K562 (cell line): ENCODE measurements at regions not wholly inside any gene's neighbourhood (a gene's known extent, or its start where the extent isn't known, plus 50 kb on each side); places are given as distances from the start of the nearest gene placed in this dataset.

Experiments
- ATAC-seq: fragments of 200-7000 bp; cut with Tn5 transposase; 3 replicates; pipeline ENCODE4 v1.9.1; 2020; ENCODE audit warnings: moderate library complexity
- BruUV-seq: library from RNA; stranded (reverse); fragments of 400-500 nt; replicated peaks from 2 replicates; lab custom pipeline; 2021; lab: Mats Ljungman, UMichigan
- CTCF ChIA-PET: fragments of 300-600 bp; formaldehyde crosslinking; extraction: SDS; loops from one replicate; lab custom pipeline; 2021; ENCODE audit warnings: low intra/inter-chr PET ratio; lab: Yijun Ruan, JAX
- POLR2A ChIA-PET: fragments of 300-600, 350-650 bp; sonication (Branson Sonifier 250); formaldehyde crosslinking; extraction: SDS; loops from one replicate; lab custom pipeline; 2021; ENCODE audit warnings: antibody characterized with exemption, inconsistent platforms; lab: Yijun Ruan, JAX
- DNase-seq, 4 experiments: peaks; one replicate each; pipeline versions ENCODE4 v3.0.0 to v3.0.0-alpha.2; 2011 to 2018; ENCODE audit warnings: low spot score in 3 of 4, mixed read lengths in 3 of 4; ENCODE audit errors: extremely low read depth in 1 of 4
- FAIRE-seq: peaks from 2 replicates; lab custom pipeline; 2011; peaks lifted over from hg19 to GRCh38; lab: Jason Lieb, UNC
- H2AFZ ChIP-seq: 2 replicates; pipeline ENCODE4 v1.6.0; 2011; ENCODE audit warnings: low read depth, low read length, control low read depth, inconsistent platforms
- H3K27ac ChIP-seq: fragments of 200-600 bp; 3 replicates; pipeline ENCODE4 v1.8.0; 2011; ENCODE audit warnings: low read depth, mild to moderate bottlenecking, control low read depth, inconsistent platforms, low read length, moderate library complexity, mixed read lengths; ENCODE audit errors: extremely low read depth
- H3K27me3 ChIP-seq, 2 experiments: fragments of 300-600 bp in 1 of 2; 2 replicates in 1 of 2; 3 replicates in 1 of 2; pipeline versions ENCODE4 v1.6.0 to v1.8.0; 2011; ENCODE audit warnings: inconsistent platforms in 2 of 2, low read length in 2 of 2, mild to moderate bottlenecking in 1 of 2, mixed read lengths in 1 of 2, moderate library complexity in 1 of 2; ENCODE audit not compliant: control insufficient read depth in 2 of 2, insufficient read depth in 2 of 2
- H3K36me3 ChIP-seq: fragments of 300-600 bp; 3 replicates; pipeline ENCODE4 v1.8.0; 2011; ENCODE audit warnings: mild to moderate bottlenecking, low read length, inconsistent platforms; ENCODE audit not compliant: control insufficient read depth, insufficient read depth
- H3K4me1 ChIP-seq, 2 experiments: fragments of 200-600 bp in 1 of 2; replicated peaks in 1 of 2; 2 replicates in 1 of 2; 3 replicates in 1 of 2; pipeline versions ENCODE4 v1.5.1 to v1.8.0; 2011; ENCODE audit warnings: inconsistent platforms in 2 of 2, low read length in 2 of 2, mild to moderate bottlenecking in 1 of 2, mixed read lengths in 1 of 2, moderate library complexity in 1 of 2; ENCODE audit not compliant: control insufficient read depth in 2 of 2, insufficient read depth in 2 of 2
- H3K4me2 ChIP-seq: 2 replicates; pipeline ENCODE4 v1.6.1; 2011; ENCODE audit warnings: low read length, control low read depth, inconsistent platforms, mixed read lengths; ENCODE audit not compliant: insufficient read depth
- H3K4me3 ChIP-seq: fragments of 200-600 bp; sonication (generic), shearing (Covaris generic); 2 replicates; pipeline ENCODE4 v1.5.1; 2016; ENCODE audit warnings: control low read depth, inconsistent platforms
- H3K79me2 ChIP-seq: fragments of 200-600 bp; 3 replicates; pipeline ENCODE4 v1.8.0; 2011; ENCODE audit warnings: low read length, inconsistent platforms; ENCODE audit not compliant: control insufficient read depth, insufficient read depth
- H3K9ac ChIP-seq, 2 experiments: 2 replicates each; pipeline versions ENCODE4 v1.6.0 to v1.6.1; 2011; ENCODE audit warnings: low read depth in 2 of 2, low read length in 2 of 2, control low read depth in 1 of 2, inconsistent platforms in 1 of 2, mild to moderate bottlenecking in 1 of 2, mixed read lengths in 1 of 2; ENCODE audit not compliant: insufficient read depth in 1 of 2
- H3K9me1 ChIP-seq: one replicate; pipeline ENCODE4 v1.6.0; 2011; ENCODE audit warnings: inconsistent platforms, mild to moderate bottlenecking, low read length, moderate library complexity; ENCODE audit not compliant: control insufficient read depth, insufficient read depth
- H3K9me3 ChIP-seq: replicated peaks from 2 replicates; pipeline ENCODE4 v1.5.1; 2011; ENCODE audit warnings: low read depth, low read length, inconsistent platforms; ENCODE audit not compliant: control insufficient read depth, insufficient read depth
- H4K20me1 ChIP-seq: replicated peaks from 2 replicates; pipeline ENCODE4 v1.6.1; 2011; ENCODE audit warnings: low read length, inconsistent platforms, mixed read lengths; ENCODE audit not compliant: control insufficient read depth, insufficient read depth
- ATF6 ChIP-seq: sonication (generic); formaldehyde crosslinking; IDR thresholded peaks from 2 replicates; pipeline ENCODE4 v1.4.0; 2020; ENCODE audit warnings: mild to moderate bottlenecking, missing genetic modification reagents
- CEBPB ChIP-seq: fragments of 450-650 bp; IDR thresholded peaks from 2 replicates; pipeline ENCODE4 v1.6.1; 2016; ENCODE audit warnings: missing genetic modification characterization, missing compliant biosample characterization
- DEAF1 ChIP-seq: fragments of 450-650 bp; formaldehyde crosslinking; IDR thresholded peaks from 2 replicates; pipeline ENCODE4 v1.4.0; 2020; ENCODE audit warnings: mild to moderate bottlenecking, moderate library complexity
- MAX ChIP-seq: sonication (generic); formaldehyde crosslinking; IDR thresholded peaks from 2 replicates; pipeline ENCODE4 v1.9.0; 2022; ENCODE audit warnings: mild to moderate bottlenecking, missing genetic modification reagents
- NKRF ChIP-seq: fragments of 450-650 bp; IDR thresholded peaks from 2 replicates; pipeline ENCODE4 v1.6.1; 2016; ENCODE audit warnings: borderline replicate concordance
- PHB2 ChIP-seq: fragments of 450-650 bp; IDR thresholded peaks from 2 replicates; pipeline ENCODE4 v1.6.1; 2017; ENCODE audit warnings: low read depth
- SP1 ChIP-seq: sonication (generic); formaldehyde crosslinking; IDR thresholded peaks from 2 replicates; pipeline ENCODE4 v1.8.1; 2022; ENCODE audit warnings: mild to moderate bottlenecking, missing genetic modification reagents
- TFAM ChIP-seq: fragments of 250-450 bp; sonication (Bioruptor Pico); conservative IDR thresholded peaks from 2 replicates; pipeline ENCODE4 v1.5.0; 2021; ENCODE audit warnings: mild to moderate bottlenecking, moderate library complexity
- ZSCAN29 ChIP-seq: fragments of 450-650 bp; IDR thresholded peaks from 2 replicates; pipeline ENCODE4 v1.6.1; 2017
- WGBS: fragments of 100-300 bp; shearing (Covaris generic); methylation state at CpG from one replicate; pipeline ENCODE4 v1.1.6; 2016; ENCODE audit warnings: low coverage, mixed read lengths; ENCODE audit not compliant: insufficient coverage; ENCODE audit errors: missing lambda C conversion rate; 5-methylcytosine and 5-hydroxymethylcytosine counted together
- in situ Hi-C: fragments of 300-500 bp; cut with MboI; formaldehyde crosslinking; loops from 4 replicates; pipeline ENCODE4 v1.15.0; 2018; ENCODE audit warnings: inconsistent platforms, mixed read lengths
- intact Hi-C: fragments of 100-400 bp; cut with micrococcal nuclease; formaldehyde crosslinking; loops from 2 replicates; pipeline ENCODE4 v1.14.2; 2022

GRCh38 chr1:80919426-80919825 is 881.3 kb upstream of the ADGRL2 start:
- ChIA-PET POLR2A (no interaction called here), CTCF (no interaction called here)
- ATAC-seq: no peak
- Histone ChIP-seq H3K4me2 (no peak overlapping the region), H3K9ac (no peak overlapping the region), H3K9me1 (no peaks in the 10 kb centered on the region), H2AFZ (no peak overlapping the region), H3K4me3 (no peak overlapping the region), H3K79me2 (no peaks in the 10 kb centered on the region), H3K9me3 (no peaks in the 10 kb centered on the region), H3K4me1 (no peaks in the 10 kb centered on the region), H3K27ac (no peak overlapping the region), H4K20me1 (no peaks in the 10 kb centered on the region), H3K27me3 (no peaks in the 10 kb centered on the region), H3K36me3 (no peaks in the 10 kb centered on the region)
- DNase-seq: no peak
- intact Hi-C loops (no loop called here), in situ Hi-C loops (no loop called here)
- no TSS peak for BruUV-seq
- no peak for FAIRE-seq
- 0% methylated on average over 6 of the region's 6 CpGs for WGBS
- no peak for TF ChIP-seq CEBPB
- no peak for TF ChIP-seq PHB2
- TF ChIP-seq SP1 (CRISPR knock-in tag): no peak
- TF ChIP-seq NKRF: no peak
- TF ChIP-seq MAX (CRISPR knock-in tag): no peak
- TF ChIP-seq ATF6: no peak
- TF ChIP-seq ZSCAN29: no peak
- TF ChIP-seq TFAM: no peak
- no peak for TF ChIP-seq DEAF1
